ENCODE measurements at regions not wholly inside any gene's neighbourhood (a gene's known extent, or its start where the extent isn't known, plus 50 kb on each side); places are given as distances from the start of the nearest gene placed in this dataset.

GRCh38 chr16:87246269-87247065 lies 70.7 kb downstream of the C16orf95 start:
- no peak for DNase-seq

- DNase-seq: no peak
These were observed 68.5 kb downstream of the C16orf95 start for GRCh38 chr16:87248714-87249113.

- no peak for DNase-seq
These were observed 67.8 kb downstream of the C16orf95 start for GRCh38 chr16:87249425-87249824.

- DNase-seq: no peak
These were observed 66.7 kb downstream of the C16orf95 start for GRCh38 chr16:87250431-87250960.

- no peak for DNase-seq
These were observed 64.8 kb downstream of the C16orf95 start for GRCh38 chr16:87252269-87252970.
